Vagina (tissue), 2 donors: ENCODE measurements at regions not wholly inside any gene's neighbourhood (a gene's known extent, or its start where the extent isn't known, plus 50 kb on each side); places are given as distances from the start of the nearest gene placed in this dataset.
"Not testable (repeated sequence)": the region's sequence is repeated elsewhere in the genome, so short reads cannot be mapped to it uniquely, and the experiment has no call there.

ENCODE experiments used
- DNase-seq, 2 donors: peaks; one replicate each; pipeline ENCODE4 v3.0.0-alpha.2; 2017; ENCODE audit errors: extremely low spot score in 2 of 2
- H3K27ac ChIP-seq: fragments of 200-600 bp; sonication (generic); one replicate; pipeline ENCODE4 v1.5.1; 2019
- H3K27me3 ChIP-seq: fragments of 200-600 bp; sonication (generic); one replicate; pipeline ENCODE4 v1.5.1; 2019
- H3K36me3 ChIP-seq, 2 donors: fragments of 200-600 bp; sonication (generic); one replicate each; pipeline ENCODE4 v1.5.1; 2017 to 2019
- H3K4me1 ChIP-seq: fragments of 200-600 bp; sonication (generic); one replicate; pipeline ENCODE4 v1.5.1; 2019
- H3K4me3 ChIP-seq, 2 donors: fragments of 200-600 bp; sonication (generic); 1 replicate in 1 of 2; 2 replicates in 1 of 2; pipeline ENCODE4 v1.5.1; 2016 to 2019
- H3K9me3 ChIP-seq: fragments of 200-600 bp; sonication (generic); one replicate; pipeline ENCODE4 v1.5.1; 2019
- POLR2A ChIP-seq, 2 donors: fragments of 450-650 bp; IDR thresholded peaks; one replicate each; pipeline ENCODE4 v1.6.1; 2017; ENCODE audit warnings: antibody characterized with exemption in 2 of 2, mild to moderate bottlenecking in 2 of 2, moderate library complexity in 2 of 2
- POLR2AphosphoS5 ChIP-seq, 2 donors: sonication (generic); formaldehyde crosslinking; IDR thresholded peaks; one replicate each; pipeline ENCODE4 v1.9.0; 2017; ENCODE audit warnings: antibody characterized with exemption in 2 of 2, mild to moderate bottlenecking in 2 of 2, low read depth in 1 of 2; ENCODE audit not compliant: insufficient read depth in 1 of 2
- intact Hi-C: fragments of 100-400 bp; cut with DNase I; formaldehyde crosslinking; loops from one replicate; pipeline ENCODE4 v1.15.1; 2023
- TF ChIP-seq, protein P1 (sequence below), 3 experiments: fragments of 450-650 bp in 2 of 3; fragments of 200-600 bp in 1 of 3; sonication (generic) in 1 of 3; IDR thresholded peaks; one replicate each; pipeline ENCODE4 v1.5.1; 2017 to 2019; ENCODE audit warnings: antibody characterized with exemption in 3 of 3, mild to moderate bottlenecking in 2 of 3, moderate library complexity in 2 of 3

DNA sequence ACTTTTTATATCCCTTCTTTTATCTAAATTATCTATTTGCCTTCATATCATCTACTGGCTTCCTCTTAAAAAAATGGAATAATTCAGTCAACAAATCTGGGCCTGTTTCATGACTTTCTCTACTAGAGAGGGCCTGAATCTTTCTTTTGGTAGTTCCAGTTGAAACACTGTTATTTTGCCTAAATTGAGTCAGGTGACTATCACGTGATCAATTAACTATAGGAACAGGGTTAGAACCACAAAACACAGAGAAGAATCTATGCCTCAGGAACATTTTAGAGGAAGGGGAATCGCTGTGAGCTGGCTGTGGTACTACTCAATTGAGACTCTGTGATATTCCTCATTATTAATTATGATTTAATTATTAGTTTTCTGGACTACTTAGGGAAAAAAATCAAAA lies 736.7 kb upstream of the PITX2 start:
- no peaks in the 10 kb centered on the region for H3K36me3 ChIP-seq
- TF ChIP-seq POLR2AphosphoS5 (IDR thresholded peaks at IDR 0.05; ENCODE audit: insufficient read depth in 1 of 2, low read depth in 1 of 2) (no peak), POLR2A (IDR thresholded peaks at IDR 0.05) (no peak)
- TF ChIP-seq, protein P1, sequence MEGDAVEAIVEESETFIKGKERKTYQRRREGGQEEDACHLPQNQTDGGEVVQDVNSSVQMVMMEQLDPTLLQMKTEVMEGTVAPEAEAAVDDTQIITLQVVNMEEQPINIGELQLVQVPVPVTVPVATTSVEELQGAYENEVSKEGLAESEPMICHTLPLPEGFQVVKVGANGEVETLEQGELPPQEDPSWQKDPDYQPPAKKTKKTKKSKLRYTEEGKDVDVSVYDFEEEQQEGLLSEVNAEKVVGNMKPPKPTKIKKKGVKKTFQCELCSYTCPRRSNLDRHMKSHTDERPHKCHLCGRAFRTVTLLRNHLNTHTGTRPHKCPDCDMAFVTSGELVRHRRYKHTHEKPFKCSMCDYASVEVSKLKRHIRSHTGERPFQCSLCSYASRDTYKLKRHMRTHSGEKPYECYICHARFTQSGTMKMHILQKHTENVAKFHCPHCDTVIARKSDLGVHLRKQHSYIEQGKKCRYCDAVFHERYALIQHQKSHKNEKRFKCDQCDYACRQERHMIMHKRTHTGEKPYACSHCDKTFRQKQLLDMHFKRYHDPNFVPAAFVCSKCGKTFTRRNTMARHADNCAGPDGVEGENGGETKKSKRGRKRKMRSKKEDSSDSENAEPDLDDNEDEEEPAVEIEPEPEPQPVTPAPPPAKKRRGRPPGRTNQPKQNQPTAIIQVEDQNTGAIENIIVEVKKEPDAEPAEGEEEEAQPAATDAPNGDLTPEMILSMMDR (IDR thresholded peaks at IDR 0.05) = no peak
- intact Hi-C loops = no loop called here
- no peak overlapping the region for H3K4me3 ChIP-seq
- no peak for DNase-seq
- no peaks in the 10 kb centered on the region for H3K27me3 ChIP-seq
- no peaks in the 10 kb centered on the region for H3K4me1 ChIP-seq
- H3K9me3 ChIP-seq = no peaks in the 10 kb centered on the region
- H3K27ac ChIP-seq = no peak overlapping the region

DNA sequence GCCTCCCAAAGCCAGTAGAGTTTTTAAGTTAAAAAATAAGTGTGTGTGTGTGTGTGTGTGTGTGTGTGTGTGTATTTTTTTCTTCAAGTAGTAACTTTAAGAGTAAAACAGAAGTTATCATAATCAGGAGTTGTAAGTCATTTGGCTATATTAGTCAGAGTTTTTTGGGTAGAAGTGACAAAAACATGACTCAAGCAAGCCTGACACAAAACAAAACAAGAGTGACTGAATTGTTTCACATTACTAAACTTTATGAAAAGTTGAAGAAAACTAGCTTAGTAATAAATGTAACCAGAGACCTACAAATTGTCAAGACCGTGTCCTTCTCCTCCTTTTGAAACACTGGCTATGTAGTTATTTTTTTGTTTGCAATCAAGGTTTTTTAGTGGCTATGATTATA lies 738.0 kb upstream of the PITX2 start:
- no peaks in the 10 kb centered on the region for H3K9me3 ChIP-seq
- intact Hi-C loops = no loop called here
- TF ChIP-seq, protein P1 (IDR thresholded peaks at IDR 0.05) = no peak
- TF ChIP-seq POLR2AphosphoS5 (IDR thresholded peaks at IDR 0.05; ENCODE audit: insufficient read depth in 1 of 2, low read depth in 1 of 2) (no peak), POLR2A (IDR thresholded peaks at IDR 0.05) (no peak)
- no peak overlapping the region for H3K27ac ChIP-seq
- no peak overlapping the region for H3K4me3 ChIP-seq
- no peaks in the 10 kb centered on the region for H3K4me1 ChIP-seq
- H3K36me3 ChIP-seq = no peaks in the 10 kb centered on the region
- H3K27me3 ChIP-seq = no peaks in the 10 kb centered on the region
- no peak for DNase-seq

DNA sequence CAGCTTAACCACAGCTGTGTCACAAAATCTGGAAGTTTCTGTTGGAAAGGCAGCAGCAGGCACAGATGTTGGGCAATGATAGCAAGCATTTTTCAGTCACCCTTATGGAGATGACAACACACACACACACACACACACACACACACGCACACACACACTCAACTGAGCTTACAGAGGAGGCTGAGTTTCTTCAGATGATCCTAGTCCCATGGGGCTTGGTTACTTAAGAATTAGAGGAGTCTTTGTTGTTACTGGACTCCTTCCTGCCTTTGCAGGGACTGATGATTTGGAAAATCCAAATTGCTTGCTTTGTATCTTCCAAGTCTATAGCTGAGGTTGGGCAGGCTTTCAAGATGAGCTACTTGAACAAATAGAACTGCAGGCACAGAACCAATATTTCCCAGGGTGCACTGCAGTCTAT lies 740.1 kb upstream of the PITX2 start:
- no peaks in the 10 kb centered on the region for H3K27me3 ChIP-seq
- H3K4me3 ChIP-seq = no peak overlapping the region
- H3K9me3 ChIP-seq = no peaks in the 10 kb centered on the region
- DNase-seq = no peak
- TF ChIP-seq POLR2A (IDR thresholded peaks at IDR 0.05) = no peak
- TF ChIP-seq, protein P1 (IDR thresholded peaks at IDR 0.05) = no peak
- TF ChIP-seq POLR2AphosphoS5 (IDR thresholded peaks at IDR 0.05; ENCODE audit: insufficient read depth in 1 of 2, low read depth in 1 of 2) = no peak
- no peak overlapping the region for H3K27ac ChIP-seq
- no peaks in the 10 kb centered on the region for H3K4me1 ChIP-seq
- H3K36me3 ChIP-seq = no peaks in the 10 kb centered on the region
- intact Hi-C loops = no loop called here

DNA sequence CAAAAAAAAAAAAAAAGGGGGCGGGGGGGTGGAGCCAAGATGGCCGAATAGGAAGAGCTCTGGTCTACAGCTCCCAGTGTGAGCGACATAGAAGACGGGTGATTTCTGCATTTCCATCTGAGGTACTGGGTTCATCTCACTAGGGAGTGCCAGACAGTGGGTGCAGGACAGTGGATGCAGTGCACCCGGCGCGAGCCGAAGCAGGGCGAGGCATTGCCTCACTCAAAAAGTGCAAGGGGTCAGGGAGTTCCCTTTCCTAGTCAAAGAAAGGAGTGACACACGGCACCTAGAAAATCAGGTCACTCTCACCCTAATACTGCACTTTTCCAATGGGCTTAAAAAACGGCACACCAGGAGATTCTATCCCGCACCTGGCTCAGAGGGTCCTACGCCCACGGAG lies 755.0 kb upstream of the PITX2 start:
- intact Hi-C loops, H3K27me3 ChIP-seq, H3K27ac ChIP-seq, H3K36me3 ChIP-seq, DNase-seq, H3K4me3 ChIP-seq, H3K4me1 ChIP-seq, H3K9me3 ChIP-seq: not testable (repeated sequence)

DNA sequence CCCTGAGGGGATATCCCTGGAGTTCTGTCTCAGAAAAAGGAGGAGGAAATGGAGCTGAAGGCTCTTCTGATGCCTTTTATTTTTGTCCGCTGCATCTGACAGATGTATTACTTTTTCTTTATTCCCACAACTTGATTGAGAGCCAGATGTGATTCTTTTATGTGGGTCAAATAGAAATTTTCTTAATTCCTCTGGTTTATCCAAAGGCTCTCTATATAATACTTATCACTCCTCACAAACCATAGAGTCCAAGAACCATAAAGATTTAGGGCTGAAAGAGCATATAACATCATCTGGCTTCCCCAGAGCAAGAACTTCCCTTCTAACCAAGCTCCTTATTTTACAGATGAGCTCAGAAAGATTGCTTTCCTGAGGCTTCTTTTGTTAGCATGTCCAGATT lies 756.7 kb upstream of the FAM241A start:
- Histone ChIP-seq H3K27me3 (no peaks in the 10 kb centered on the region), H3K9me3 (no peaks in the 10 kb centered on the region), H3K4me1 (no peaks in the 10 kb centered on the region), H3K4me3 (no peak overlapping the region), H3K36me3 (no peaks in the 10 kb centered on the region), H3K27ac (no peak overlapping the region)
- no peak for TF ChIP-seq POLR2A (IDR thresholded peaks at IDR 0.05)
- TF ChIP-seq POLR2AphosphoS5 (IDR thresholded peaks at IDR 0.05; ENCODE audit: insufficient read depth in 1 of 2, low read depth in 1 of 2) = no peak
- TF ChIP-seq, protein P1 (IDR thresholded peaks at IDR 0.05) = no peak
- no peak for DNase-seq
- intact Hi-C loops = no loop called here

DNA sequence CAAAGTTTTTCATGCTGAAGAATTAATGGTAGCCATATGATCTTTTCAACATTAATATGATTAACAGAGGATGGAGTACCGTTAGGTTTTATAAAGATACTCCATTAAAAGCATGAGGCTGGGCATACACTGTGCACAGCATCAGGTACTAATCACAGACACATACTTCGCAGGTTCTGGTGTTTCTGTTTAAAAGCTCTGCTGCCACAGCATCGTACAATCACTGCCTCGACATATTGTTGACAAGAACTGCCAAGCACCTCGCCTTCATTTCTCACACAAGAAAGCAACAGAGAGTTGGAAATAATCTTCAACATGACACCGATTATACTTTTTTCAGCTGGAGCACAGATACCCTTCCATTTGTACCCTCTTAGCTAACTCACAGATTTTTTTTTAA lies 753.4 kb upstream of the FAM241A start:
- no peaks in the 10 kb centered on the region for H3K9me3 ChIP-seq
- no peaks in the 10 kb centered on the region for H3K36me3 ChIP-seq
- H3K27ac ChIP-seq = no peak overlapping the region
- H3K27me3 ChIP-seq = no peaks in the 10 kb centered on the region
- H3K4me1 ChIP-seq = no peaks in the 10 kb centered on the region
- TF ChIP-seq, protein P1 (IDR thresholded peaks at IDR 0.05) = no peak
- TF ChIP-seq POLR2AphosphoS5 (IDR thresholded peaks at IDR 0.05; ENCODE audit: insufficient read depth in 1 of 2, low read depth in 1 of 2) (no peak), POLR2A (IDR thresholded peaks at IDR 0.05) (no peak)
- no peak for DNase-seq
- H3K4me3 ChIP-seq = no peak overlapping the region
- intact Hi-C loops = no loop called here
